ENCODE measurements at regions not wholly inside any gene's neighbourhood (a gene's known extent, or its start where the extent isn't known, plus 50 kb on each side); places are given as distances from the start of the nearest gene placed in this dataset.
A peak's percentile ranks its signal among the peaks of the same experiment; 100 is the strongest.
"Not testable (repeated sequence)": the region's sequence is repeated elsewhere in the genome, so short reads cannot be mapped to it uniquely, and the experiment has no call there.

- DNase-seq (ENCODE audit: low read depth in 2 of 2), result no peak
Measured at GRCh38 chr6:4412077-4412476, 276.7 kb upstream of the ECI2 start.

DNA sequence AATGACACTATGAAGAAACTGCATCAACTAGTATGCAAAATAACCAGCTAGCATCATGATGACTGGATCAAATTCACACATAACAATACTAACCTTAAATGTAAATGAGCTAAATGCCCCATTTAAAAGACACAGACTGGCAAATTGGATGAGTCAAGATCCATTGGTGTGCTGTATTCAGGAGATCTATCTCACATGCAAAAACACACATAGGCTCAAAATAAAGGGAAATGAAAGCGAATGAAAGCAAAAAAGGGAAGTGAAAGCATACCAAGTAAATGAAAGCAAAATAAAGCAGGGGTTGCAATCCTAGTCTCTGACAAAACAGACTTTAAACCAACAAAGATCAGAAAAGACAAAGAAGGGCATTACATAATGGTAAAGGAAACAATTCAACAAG, 272.3 kb upstream of the ECI2 start:
- not testable (repeated sequence) for DNase-seq (ENCODE audit: low read depth in 2 of 2)

DNA sequence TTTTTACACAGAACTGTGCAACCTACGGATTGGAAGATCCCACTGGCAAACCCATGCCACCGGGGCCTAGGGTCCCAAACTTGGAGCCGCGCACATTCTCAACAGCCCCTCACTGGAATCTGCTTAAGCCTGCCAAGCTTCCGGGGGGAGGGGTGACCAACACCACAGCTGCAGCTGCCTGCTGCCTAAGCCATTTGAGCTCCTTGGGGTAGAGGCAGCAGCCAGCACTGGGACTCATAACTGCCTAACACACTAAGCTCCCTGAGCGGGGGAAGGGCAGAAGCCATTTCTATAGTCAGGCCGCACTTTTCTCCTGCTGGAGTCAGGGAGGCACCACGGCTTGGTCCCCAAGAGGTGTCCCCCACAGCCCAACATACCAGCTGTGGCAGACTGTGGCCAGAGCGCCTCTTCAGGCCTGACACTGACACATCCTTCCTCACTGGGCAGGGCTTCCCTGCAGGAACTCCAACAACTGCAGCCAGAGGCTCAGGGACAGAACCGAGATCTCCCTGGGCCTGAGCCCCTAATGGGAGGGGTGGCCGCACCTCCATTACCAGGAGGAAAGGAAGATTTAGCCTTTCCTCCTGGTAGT, 270.3 kb upstream of the ECI2 start:
- DNase-seq (ENCODE audit: low read depth in 2 of 2), result no peak

GRCh38 chr6:4404415-4404814, 269.0 kb upstream of the ECI2 start:
- DNase-seq (ENCODE audit: low read depth in 2 of 2), result no peak

DNA sequence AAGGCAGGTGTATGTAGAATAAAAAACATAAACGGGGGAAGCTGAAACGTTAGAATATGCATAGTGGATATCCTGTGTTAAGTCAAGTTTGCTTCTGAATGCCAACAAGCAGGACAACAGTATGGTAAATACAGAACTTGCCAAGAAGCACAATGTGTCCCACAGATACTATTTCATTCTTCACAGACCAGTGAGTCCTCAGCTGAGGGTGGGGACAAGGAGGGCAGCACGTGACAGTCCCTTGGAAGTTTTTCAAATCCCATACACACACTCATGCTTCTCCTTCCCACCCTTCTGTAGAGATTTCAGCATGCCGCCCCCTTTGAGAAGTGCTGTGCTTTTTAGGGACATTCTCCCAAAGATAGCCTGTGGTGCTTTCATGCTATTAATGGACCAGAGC, 268.5 kb upstream of the ECI2 start:
- no peak for DNase-seq (ENCODE audit: low read depth in 2 of 2)

- DNase-seq (ENCODE audit: low read depth in 2 of 2), result no peak
Measured at GRCh38 chr6:4403023-4403752, 267.8 kb upstream of the ECI2 start.

- DNase-seq (ENCODE audit: low read depth in 2 of 2), result peak; percentile 34 to 46
Measured at GRCh38 chr6:4402477-4402976, 267.2 kb upstream of the ECI2 start.

DNA sequence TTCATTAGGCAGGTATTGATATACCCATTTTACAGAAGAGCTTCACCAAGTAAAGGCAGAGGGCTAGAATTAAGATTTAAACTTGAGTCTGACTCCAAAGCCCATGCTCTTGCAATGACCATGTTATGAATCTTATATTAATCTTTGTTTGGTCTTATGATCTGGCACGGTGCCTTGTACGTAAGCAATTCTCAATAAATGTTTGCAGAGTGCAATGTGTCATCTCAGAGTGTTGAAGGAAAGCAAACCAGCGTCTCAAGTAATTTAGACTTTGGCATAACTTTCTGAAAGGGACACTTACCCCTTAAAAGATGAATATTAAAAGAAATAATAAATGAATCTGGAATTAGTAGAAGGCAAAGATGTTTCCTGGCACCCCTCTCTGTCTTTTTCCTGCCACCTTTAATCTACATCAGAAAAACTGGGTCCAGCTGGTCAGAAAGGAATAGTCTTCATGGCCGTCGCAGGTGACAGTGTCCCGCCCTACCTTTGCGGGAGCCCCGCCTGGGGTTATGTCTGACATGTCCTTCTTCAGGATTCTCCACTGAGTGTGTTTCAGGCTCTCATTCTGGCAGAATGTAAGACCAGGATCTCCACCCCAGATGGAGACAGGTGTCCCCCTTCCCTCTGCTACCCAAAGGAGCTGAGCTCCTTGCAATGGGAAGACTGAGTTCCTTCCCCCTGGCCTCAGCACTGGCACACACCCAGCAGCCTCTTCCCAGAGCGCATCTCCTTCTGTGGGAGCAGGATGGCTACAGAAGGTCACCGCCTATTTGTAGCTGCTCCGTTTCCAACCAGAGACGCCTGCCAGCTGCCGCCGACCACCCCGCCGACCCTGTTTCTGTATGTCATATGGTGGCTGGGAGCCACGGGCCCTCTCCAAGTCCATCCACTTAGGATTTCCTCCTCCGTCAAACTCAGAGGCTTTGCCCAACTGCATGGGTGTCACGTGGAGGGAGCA, 266.3 kb upstream of the ECI2 start:
- DNase-seq (ENCODE audit: low read depth in 2 of 2), result no peak

DNA sequence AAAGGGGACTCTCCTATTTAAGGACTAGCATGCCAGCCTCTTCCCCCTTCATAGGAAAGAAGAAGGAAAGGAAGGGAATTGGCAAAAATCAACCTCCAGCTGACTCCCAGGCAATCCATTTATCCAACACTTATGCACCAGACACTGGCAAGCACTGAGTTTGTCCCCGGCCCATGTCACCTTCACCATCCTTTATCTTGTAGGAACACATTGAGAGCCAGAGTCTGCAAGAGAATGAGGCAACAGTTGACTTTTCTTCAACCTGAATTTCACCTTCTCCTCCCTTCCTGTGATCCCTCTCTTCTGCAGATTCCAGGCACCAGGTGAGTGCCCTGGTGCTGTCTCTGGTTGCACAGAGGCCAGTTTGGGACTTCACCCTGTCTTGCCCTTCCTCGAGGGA, 264.3 kb upstream of the ECI2 start:
- no peak for DNase-seq (ENCODE audit: low read depth in 2 of 2)

- peak; percentile 15 to 20 for DNase-seq (ENCODE audit: low read depth in 2 of 2)
Measured at GRCh38 chr6:4398791-4399190, 263.4 kb upstream of the ECI2 start.

DNA sequence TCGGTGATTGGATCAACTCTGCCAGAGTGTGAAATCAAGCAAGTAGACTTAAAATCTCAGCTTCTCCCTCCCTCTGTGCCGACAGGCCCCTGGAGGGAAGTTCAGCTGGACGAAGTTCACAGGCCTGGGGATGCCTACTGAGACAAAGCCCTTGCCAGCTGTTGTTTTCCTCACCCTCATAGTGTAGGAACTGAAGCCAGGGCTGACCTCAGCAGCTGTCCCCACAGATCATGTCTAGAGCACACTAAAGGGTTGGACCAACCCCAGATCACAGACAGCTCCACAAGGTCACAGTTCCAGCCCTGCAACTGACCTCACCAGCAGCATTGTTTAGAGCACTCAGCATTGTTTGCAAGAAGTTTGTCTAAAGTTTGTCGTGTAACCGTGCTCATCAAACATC, 261.9 kb upstream of the ECI2 start:
- DNase-seq (ENCODE audit: low read depth in 2 of 2), result no peak

DNA sequence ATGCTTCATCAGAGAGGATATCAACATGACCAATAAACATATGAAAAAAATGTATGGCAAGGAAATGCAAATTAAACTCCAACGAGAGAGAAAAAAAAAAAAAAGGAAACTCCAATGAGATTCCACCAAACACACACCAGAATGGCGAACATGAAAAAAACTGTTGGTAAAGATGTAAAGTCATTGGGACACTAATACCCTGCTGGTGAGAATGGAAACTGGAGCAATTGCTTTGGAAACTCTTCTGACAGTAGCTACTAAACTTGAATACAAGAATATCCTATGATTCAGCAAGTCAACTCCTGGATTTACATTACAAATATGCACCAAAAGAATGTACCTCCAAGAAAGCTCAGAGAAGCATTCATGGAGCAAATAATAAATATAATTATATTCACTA, 260.7 kb upstream of the ECI2 start:
- DNase-seq (ENCODE audit: low read depth in 2 of 2), result no peak

DNA sequence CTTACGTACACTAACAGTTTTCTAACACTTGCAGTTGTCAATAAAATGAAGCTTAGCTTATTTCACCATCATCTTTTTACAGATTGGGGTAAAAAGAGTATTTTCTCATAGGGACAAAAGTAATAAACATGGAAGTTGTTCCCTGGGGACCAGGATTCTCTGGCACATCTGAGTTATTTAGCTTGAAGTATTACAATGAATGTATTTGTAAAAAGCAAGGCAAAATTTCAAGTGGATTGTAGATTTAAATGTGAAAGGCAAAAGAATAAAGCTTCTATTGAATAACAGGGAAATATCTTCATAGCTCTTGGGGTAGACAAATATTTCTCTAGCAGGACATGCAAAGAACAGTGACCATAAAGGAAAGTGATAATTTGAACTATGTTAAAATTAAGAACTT, 260.0 kb upstream of the ECI2 start:
- DNase-seq (ENCODE audit: low read depth in 2 of 2), result no peak

DNA sequence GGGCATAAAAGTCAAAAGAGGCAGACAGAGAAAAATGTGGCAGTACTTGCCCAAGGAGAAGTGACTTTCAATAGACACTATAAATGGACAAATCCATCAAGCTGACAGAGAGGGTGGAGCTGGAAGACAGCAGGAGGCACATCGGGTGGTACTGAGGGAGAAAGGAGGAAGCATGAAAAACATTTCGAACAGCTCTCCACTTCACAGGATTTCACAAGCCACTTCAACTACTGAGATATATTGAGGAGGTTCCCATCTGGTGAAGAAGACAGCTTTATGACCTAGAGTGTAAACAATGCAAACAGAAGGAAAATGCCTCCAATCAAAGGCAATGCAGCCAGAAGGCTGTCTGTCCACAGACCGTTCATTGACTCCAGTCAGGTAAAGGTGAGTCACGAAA, 259.4 kb upstream of the ECI2 start:
- no peak for DNase-seq (ENCODE audit: low read depth in 2 of 2)

GRCh38 chr6:4388675-4389074, 253.3 kb upstream of the ECI2 start:
- DNase-seq (ENCODE audit: low read depth in 2 of 2), result no peak

DNA sequence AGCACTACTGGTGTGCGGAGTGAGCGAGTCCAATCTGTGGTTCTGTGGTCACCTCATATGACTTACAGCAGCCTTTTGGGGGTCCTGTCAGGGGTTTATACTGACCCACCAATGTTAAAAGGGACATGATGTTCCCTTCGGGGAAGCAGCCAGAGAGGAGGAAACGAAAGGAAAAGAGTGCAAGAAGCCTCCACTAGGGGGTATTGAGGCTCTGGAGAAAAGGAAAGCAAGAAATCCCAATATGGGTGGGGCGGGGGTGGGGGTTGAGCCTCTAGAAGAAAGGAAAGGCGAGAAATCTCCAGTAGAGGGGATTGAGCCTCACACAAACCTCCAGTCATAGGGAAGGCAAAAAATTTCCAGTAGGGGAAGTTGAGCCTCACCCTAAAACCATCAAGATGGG, 249.3 kb upstream of the ECI2 start:
- DNase-seq (ENCODE audit: low read depth in 2 of 2), result no peak

DNA sequence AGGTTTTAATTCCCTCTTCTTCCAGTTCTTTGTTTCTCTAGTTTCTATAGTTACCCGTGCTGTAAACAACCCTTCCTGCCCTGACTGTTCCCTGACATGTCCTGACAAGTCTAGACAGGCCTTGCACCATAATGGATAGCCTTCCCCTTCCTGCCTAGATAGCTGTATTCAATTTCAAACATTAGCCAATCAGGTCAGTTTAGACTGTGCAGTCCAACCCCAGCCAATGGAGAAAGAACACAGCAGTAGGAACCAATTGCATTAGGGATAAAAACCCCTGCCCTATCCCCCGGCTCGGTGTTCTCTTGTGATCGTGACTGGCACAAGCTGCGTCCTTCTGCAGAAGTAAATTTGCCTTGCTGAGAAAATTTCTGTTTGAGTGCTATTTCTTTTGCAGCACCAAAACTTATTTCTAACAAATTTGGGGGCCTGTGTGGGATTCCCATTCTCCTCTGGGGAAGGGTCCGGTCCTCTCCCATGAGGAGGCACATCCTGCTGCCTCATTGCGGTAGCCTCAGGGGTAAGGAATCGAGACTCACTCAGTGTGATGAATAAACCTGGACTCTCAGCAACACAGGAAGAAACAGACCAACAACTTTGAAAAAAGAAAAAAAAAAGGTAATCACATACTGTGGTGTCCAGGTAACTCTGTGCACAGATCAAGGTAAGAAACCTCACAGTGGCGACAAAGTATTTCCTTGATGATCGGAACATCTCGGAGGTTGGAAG, 248.7 kb upstream of the ECI2 start:
- DNase-seq (ENCODE audit: low read depth in 2 of 2), result no peak

DNA sequence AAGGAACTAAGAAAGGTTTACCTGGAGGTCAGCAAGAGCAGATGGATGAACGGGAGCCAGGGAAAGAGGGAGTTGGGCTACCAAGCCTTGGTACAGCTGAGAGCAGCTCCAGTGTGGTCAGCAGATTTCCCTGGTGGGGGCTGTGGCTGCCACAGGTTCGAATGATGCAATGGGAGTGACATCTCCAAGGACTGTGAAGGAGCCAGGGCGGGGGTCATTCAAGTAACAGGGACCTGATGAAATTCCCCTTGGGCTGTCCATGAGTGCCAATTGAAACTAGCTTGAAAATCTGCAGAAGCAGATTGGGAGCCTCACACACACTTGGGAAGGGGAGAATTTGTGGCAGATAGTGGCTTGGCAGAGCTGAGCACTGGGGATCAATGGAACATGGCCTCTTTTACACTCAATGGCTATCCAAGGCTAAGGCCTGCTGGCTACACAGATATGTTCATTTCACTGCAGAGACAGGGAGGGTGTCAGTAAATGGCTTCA, 247.0 kb upstream of the ECI2 start:
- no peak for DNase-seq (ENCODE audit: low read depth in 2 of 2)

DNA sequence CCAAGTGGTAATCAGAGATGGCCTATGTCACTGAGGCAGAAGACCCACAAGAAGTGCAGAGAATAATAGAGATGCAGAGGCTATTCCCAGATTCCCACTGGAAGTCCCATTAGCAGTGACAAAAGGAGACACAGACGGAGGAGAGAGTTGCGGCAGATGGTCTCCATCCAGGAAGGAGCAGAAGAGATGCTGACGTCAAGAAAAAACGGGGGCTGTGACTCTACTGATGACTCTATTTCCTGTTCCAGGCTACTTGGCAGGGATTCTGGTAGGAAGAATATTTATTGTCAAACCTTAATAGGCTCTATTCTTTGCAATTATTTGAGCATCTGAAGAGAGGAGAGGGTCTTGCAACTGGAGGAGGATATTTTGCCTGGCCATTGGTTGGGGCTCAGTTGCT, 246.0 kb upstream of the ECI2 start:
- DNase-seq (ENCODE audit: low read depth in 2 of 2), result peak in 1 of 2 experiments; percentile 15

GRCh38 chr6:4380881-4381281, 245.5 kb upstream of the ECI2 start:
- DNase-seq (ENCODE audit: low read depth in 2 of 2), result no peak

DNA sequence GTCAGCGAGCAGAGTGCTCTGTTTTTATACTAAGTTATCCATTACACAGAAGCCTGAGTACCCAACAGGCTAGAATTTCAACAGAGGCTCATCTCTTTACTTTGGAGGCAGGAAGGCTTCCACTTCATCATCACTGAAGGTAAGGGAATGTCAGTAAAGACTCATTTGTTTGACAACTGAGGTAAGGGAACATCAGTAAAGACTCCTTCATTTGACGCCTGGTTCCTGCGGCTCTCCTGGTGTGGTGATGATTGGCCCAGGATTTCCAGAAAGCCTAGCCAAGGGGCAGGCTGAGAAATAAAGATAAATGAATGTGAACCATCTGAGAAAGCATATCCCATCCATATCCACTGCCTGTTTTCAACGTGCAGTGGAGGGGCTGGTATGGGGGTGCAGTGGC, 244.6 kb upstream of the ECI2 start:
- DNase-seq (ENCODE audit: low read depth in 2 of 2), result no peak

All from fibroblast of skin of left quadriceps (primary cell).